ENCODE measurements at regions not wholly inside any gene's neighbourhood (a gene's known extent, or its start where the extent isn't known, plus 50 kb on each side); places are given as distances from the start of the nearest gene placed in this dataset.

DNA sequence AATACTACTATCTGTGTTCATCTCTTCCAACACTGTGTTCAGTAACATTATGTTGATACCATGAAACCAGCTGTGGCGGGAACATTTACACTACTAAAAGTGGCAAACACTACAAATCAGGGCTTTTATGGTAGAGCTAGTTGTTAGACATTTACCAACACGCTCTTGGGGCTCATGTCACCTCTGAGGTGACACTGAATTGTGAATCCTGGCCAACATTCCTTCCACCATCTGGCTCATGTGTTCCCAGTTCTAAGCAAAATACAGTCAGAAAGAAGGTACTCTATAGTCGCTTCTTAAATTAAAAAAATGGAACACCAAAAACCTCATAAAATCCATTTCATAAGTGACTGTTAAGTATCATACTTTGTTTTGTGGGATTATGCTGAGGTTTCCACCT lies 436.6 kb downstream of the FUT8 start:
- TF ChIP-seq CTCF (IDR thresholded peaks at IDR 0.05) (no peak), POLR2A (IDR thresholded peaks at IDR 0.05) (no peak)

All from Peyer's patch (tissue), 4 donors.